CD4-positive, alpha-beta T cell (primary cell): ENCODE measurements at regions not wholly inside any gene's neighbourhood (a gene's known extent, or its start where the extent isn't known, plus 50 kb on each side); places are given as distances from the start of the nearest gene placed in this dataset.
A peak's percentile ranks its signal among the peaks of the same experiment; 100 is the strongest.

ENCODE experiments used
- ATAC-seq: fragments of 200-7000 bp; cut with Tn5 transposase; one replicate; pipeline ENCODE4 v1.10.0; 2022; ENCODE audit warnings: mild to moderate bottlenecking; ENCODE audit not compliant: poor library complexity
- CTCF ChIA-PET: fragments of 350-600 bp; sonication (Branson Sonifier 250); formaldehyde crosslinking; loops from one replicate; lab custom pipeline; 2021; ENCODE audit warnings: antibody characterized with exemption, inconsistent platforms; lab: Charles Lee
- POLR2A ChIA-PET: fragments of 350-600 bp; sonication (Branson Sonifier 250); formaldehyde crosslinking; loops from one replicate; lab custom pipeline; 2021; ENCODE audit warnings: antibody characterized with exemption, inconsistent platforms; lab: Charles Lee
- DNase-seq, 14 experiments: peaks; one replicate each; pipeline ENCODE4 v3.0.0-alpha.2; 2013 to 2020; ENCODE audit warnings: mixed read lengths in 2 of 14
- H3K27ac ChIP-seq, 2 donors: one replicate each; pipeline versions ENCODE4 v1.5.1 to v1.7.0; 2013; ENCODE audit warnings: low read length in 2 of 2, low read depth in 1 of 2, mild to moderate bottlenecking in 1 of 2
- H3K27me3 ChIP-seq, 2 experiments: 1 replicate in 1 of 2; 2 replicates in 1 of 2; pipeline versions ENCODE4 v1.6.1 to v1.7.0; 2013; ENCODE audit warnings: low read length in 2 of 2, control low read depth in 1 of 2, mild to moderate bottlenecking in 1 of 2, moderate library complexity in 1 of 2; ENCODE audit not compliant: insufficient read depth in 2 of 2, control insufficient read depth in 1 of 2
- H3K36me3 ChIP-seq: one replicate; pipeline ENCODE4 v1.6.1; 2013; ENCODE audit warnings: low read length, control low read depth; ENCODE audit not compliant: insufficient read depth
- H3K4me1 ChIP-seq: one replicate; pipeline ENCODE4 v1.6.1; 2013; ENCODE audit warnings: low read length, control low read depth; ENCODE audit not compliant: insufficient read depth
- H3K4me3 ChIP-seq: one replicate; pipeline ENCODE4 v1.5.1; 2013; ENCODE audit warnings: mild to moderate bottlenecking, low read length, moderate library complexity
- H3K9me3 ChIP-seq, 2 experiments: 1 replicate in 1 of 2; 2 replicates in 1 of 2; pipeline versions ENCODE4 v1.6.1 to v1.7.0; 2013; ENCODE audit warnings: low read length in 2 of 2, mild to moderate bottlenecking in 2 of 2, control low read depth in 1 of 2, moderate library complexity in 1 of 2; ENCODE audit not compliant: control insufficient read depth in 1 of 2, insufficient read depth in 1 of 2
- H3K27ac Mint-ChIP-seq: one replicate; pipeline ENCODE4 v1.8.0; 2020; ENCODE audit warnings: mixed read lengths
- H3K27me3 Mint-ChIP-seq: one replicate; pipeline ENCODE4 v1.8.0; 2021; ENCODE audit warnings: mixed read lengths
- H3K36me3 Mint-ChIP-seq: one replicate; pipeline ENCODE4 v1.8.0; 2021; ENCODE audit warnings: low read depth, mixed read lengths
- H3K4me1 Mint-ChIP-seq: one replicate; pipeline ENCODE4 v1.8.0; 2021; ENCODE audit warnings: low read depth, mixed read lengths
- H3K4me3 Mint-ChIP-seq: one replicate; pipeline ENCODE4 v1.8.0; 2020; ENCODE audit warnings: mild to moderate bottlenecking, mixed read lengths
- H3K9me3 Mint-ChIP-seq: one replicate; pipeline ENCODE4 v1.8.0; 2020; ENCODE audit warnings: mixed read lengths
- intact Hi-C, 2 experiments: fragments of 100-400 bp; cut with DNase I in 1 of 2; cut with micrococcal nuclease in 1 of 2; formaldehyde crosslinking; loops; one replicate each; pipeline versions ENCODE4 v1.15.1 to v1.9.0; 2023 to 2025; cut with DNase I, micrococcal nuclease
- TF ChIP-seq, protein P1 (sequence below): fragments of 200-600 bp; IDR thresholded peaks from one replicate; pipeline ENCODE4 v1.8.0; 2022; ENCODE audit warnings: antibody characterized with exemption, mild to moderate bottlenecking

DNA sequence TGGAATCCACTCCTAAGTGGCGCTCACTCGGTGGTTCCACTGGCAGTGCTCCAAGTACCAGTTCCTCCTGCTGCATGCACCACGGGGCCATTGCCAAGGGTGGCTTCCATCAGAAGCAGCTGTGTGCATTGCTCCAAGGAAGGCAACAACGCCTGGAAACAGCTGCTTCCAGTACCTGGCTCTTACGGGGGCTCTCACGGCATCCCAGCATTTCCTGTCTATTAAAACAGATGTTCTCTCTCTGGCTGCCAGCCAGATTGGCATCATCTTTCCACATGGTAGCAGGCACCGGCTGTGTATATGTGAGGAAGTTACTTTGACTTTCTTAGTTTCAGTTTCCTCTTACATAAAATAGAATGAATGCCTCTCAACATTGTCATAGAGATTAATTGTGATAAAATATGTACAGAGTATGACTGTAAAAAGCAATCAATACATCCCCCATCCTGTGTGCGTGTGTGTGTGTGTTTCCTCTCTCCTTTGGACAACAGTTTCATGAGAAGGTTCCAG is 84.9 kb downstream of the CMPK2 start:
- TF ChIP-seq, protein P1, sequence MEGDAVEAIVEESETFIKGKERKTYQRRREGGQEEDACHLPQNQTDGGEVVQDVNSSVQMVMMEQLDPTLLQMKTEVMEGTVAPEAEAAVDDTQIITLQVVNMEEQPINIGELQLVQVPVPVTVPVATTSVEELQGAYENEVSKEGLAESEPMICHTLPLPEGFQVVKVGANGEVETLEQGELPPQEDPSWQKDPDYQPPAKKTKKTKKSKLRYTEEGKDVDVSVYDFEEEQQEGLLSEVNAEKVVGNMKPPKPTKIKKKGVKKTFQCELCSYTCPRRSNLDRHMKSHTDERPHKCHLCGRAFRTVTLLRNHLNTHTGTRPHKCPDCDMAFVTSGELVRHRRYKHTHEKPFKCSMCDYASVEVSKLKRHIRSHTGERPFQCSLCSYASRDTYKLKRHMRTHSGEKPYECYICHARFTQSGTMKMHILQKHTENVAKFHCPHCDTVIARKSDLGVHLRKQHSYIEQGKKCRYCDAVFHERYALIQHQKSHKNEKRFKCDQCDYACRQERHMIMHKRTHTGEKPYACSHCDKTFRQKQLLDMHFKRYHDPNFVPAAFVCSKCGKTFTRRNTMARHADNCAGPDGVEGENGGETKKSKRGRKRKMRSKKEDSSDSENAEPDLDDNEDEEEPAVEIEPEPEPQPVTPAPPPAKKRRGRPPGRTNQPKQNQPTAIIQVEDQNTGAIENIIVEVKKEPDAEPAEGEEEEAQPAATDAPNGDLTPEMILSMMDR: no peak
- peak in 4 of 14 experiments; percentile 7 to 28 (median 24) for DNase-seq
- Mint-ChIP-seq H3K9me3 (no peaks in the 10 kb centered on the region), H3K4me3 (peak overlapping the region; percentile 12), H3K27ac (no peak overlapping the region), H3K4me1 (peaks cover 7% of the 10 kb centered on the region), H3K36me3 (no peaks in the 10 kb centered on the region), H3K27me3 (peaks cover 4% of the 10 kb centered on the region)
- ATAC-seq: peak; percentile 17
- H3K27ac ChIP-seq: no peak overlapping the region
- peaks cover 10% of the 10 kb centered on the region for H3K4me1 ChIP-seq
- no peaks in the 10 kb centered on the region for H3K9me3 ChIP-seq
- POLR2A ChIA-PET: no interaction called here
- CTCF ChIA-PET: interaction anchor here (1.4 kb wide), 1 partner anchor 8 kb away, joined by 3 read pairs; no protein-coding TSS in a partner anchor
- no peak overlapping the region for H3K4me3 ChIP-seq
- no peaks in the 10 kb centered on the region for H3K27me3 ChIP-seq
- intact Hi-C loops: no loop called here
- no peaks in the 10 kb centered on the region for H3K36me3 ChIP-seq

DNA sequence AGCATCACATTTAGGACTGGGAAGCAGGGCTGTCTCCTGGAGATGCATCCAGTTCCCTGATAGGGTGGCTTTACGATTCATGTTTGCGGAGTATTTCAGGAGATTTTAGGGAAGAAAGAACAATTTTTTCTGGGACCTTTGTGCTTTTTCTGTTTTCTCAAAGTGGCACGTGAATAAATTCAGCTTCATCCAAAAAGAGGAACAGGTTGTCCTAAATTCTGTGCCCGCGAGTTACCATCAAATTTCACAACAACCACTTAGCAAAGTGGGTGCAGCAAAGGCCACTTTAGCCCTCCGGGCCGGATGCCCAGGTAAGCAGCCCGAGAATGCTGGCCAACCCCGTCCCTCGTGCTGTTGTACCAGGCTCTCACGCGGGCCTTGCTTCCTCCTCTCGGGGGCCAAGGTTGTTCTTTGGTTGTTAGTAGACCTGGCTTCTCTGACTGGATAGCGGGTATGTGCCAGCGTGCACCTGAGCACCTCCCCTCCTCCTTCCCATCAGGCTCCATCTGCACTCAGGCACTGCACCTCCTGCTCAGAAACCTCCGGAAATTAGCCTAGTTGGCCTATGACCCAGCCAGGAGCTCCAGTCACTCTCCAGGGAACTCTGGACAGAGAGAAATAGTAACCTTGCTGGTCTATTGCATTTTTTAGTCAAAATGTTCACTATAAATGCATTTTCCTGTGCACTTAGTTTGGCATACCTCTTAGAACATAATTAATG is 83.0 kb downstream of the CMPK2 start:
- ATAC-seq (no peak), DNase-seq (no peak)
- ChIA-PET CTCF (no interaction called here), POLR2A (no interaction called here)
- no peaks in the 10 kb centered on the region for H3K9me3 ChIP-seq
- H3K36me3 ChIP-seq: no peaks in the 10 kb centered on the region
- no peaks in the 10 kb centered on the region for H3K27me3 ChIP-seq
- H3K27me3 Mint-ChIP-seq: no peaks in the 10 kb centered on the region
- H3K9me3 Mint-ChIP-seq: no peaks in the 10 kb centered on the region
- TF ChIP-seq, protein P1: no peak
- peaks cover 10% of the 10 kb centered on the region for H3K4me1 ChIP-seq
- H3K4me3 Mint-ChIP-seq: no peak overlapping the region
- H3K27ac Mint-ChIP-seq: no peak overlapping the region
- H3K36me3 Mint-ChIP-seq: no peaks in the 10 kb centered on the region
- H3K4me1 Mint-ChIP-seq: peaks cover 7% of the 10 kb centered on the region
- no peak overlapping the region for H3K4me3 ChIP-seq
- intact Hi-C loops: no loop called here
- H3K27ac ChIP-seq: no peak overlapping the region

DNA sequence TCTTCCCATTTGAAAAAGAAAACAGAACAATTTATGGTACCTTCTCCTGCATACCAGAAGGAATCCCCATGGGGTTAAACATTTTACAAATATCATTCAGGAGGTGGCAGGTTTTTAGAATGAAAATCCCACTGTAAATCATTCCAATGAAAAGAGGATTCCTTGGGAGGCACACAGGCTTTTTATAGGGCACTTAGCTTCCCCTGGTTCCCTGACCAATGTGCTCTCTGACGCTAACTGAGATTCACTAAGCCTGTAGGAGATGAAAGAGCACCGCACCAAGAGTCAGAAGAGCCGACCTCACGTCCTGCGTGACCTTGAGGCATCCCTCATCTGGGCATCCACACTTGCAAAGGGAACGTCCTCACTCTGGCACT is 82.5 kb downstream of the CMPK2 start:
- no peaks in the 10 kb centered on the region for H3K27me3 ChIP-seq
- Mint-ChIP-seq H3K27ac (no peak overlapping the region), H3K36me3 (no peaks in the 10 kb centered on the region), H3K4me1 (peaks cover 7% of the 10 kb centered on the region), H3K27me3 (no peaks in the 10 kb centered on the region), H3K4me3 (no peak overlapping the region), H3K9me3 (no peaks in the 10 kb centered on the region)
- no peak overlapping the region for H3K27ac ChIP-seq
- no peaks in the 10 kb centered on the region for H3K36me3 ChIP-seq
- H3K4me3 ChIP-seq: no peak overlapping the region
- no peak for ATAC-seq
- DNase-seq: no peak
- H3K4me1 ChIP-seq: peaks cover 10% of the 10 kb centered on the region
- TF ChIP-seq, protein P1: no peak
- POLR2A ChIA-PET: no interaction called here
- intact Hi-C loops: no loop called here
- H3K9me3 ChIP-seq: no peaks in the 10 kb centered on the region
- CTCF ChIA-PET: no interaction called here
